ENCODE measurements at regions not wholly inside any gene's neighbourhood (a gene's known extent, or its start where the extent isn't known, plus 50 kb on each side); places are given as distances from the start of the nearest gene placed in this dataset.
"Not testable (repeated sequence)": the region's sequence is repeated elsewhere in the genome, so short reads cannot be mapped to it uniquely, and the experiment has no call there.

- Mint-ChIP-seq H3K9me3 (ENCODE audit: low read depth) (peaks cover 9% of the 10 kb centered on the region), H3K4me3 (ENCODE audit: unreplicated experiment) (no peak overlapping the region), H3K27me3 (ENCODE audit: low read depth) (no peaks in the 10 kb centered on the region), H3K4me1 (ENCODE audit: low read depth) (no peaks in the 10 kb centered on the region), H3K27ac (ENCODE audit: unreplicated experiment) (no peak overlapping the region), H3K36me3 (ENCODE audit: low read depth) (peaks cover 2% of the 10 kb centered on the region)
- TF ChIP-seq CTCF (IDR thresholded peaks at IDR 0.05) = no peak
- no peak for DNase-seq (ENCODE audit: low spot score)
Measured at GRCh38 chr2:18957909-18958308, 368.5 kb upstream of the NT5C1B start.

GRCh38 chr2:18950361-18950851, 361.0 kb upstream of the NT5C1B start:
- peaks cover 8% of the 10 kb centered on the region for H3K9me3 Mint-ChIP-seq (ENCODE audit: low read depth)
- no peak for TF ChIP-seq CTCF (IDR thresholded peaks at IDR 0.05)
- no peak overlapping the region for H3K27ac Mint-ChIP-seq (ENCODE audit: unreplicated experiment)
- no peak overlapping the region for H3K4me3 Mint-ChIP-seq (ENCODE audit: unreplicated experiment)
- no peaks in the 10 kb centered on the region for H3K27me3 Mint-ChIP-seq (ENCODE audit: low read depth)
- H3K4me1 Mint-ChIP-seq (ENCODE audit: low read depth) = peaks cover 10% of the 10 kb centered on the region
- H3K36me3 Mint-ChIP-seq (ENCODE audit: low read depth) = peaks cover 2% of the 10 kb centered on the region
- no peak for DNase-seq (ENCODE audit: low spot score)

GRCh38 chr2:18949871-18950270, 360.5 kb upstream of the NT5C1B start:
- no peak for DNase-seq (ENCODE audit: low spot score)
- H3K4me1 Mint-ChIP-seq (ENCODE audit: low read depth) = peaks cover 10% of the 10 kb centered on the region
- no peak overlapping the region for H3K4me3 Mint-ChIP-seq (ENCODE audit: unreplicated experiment)
- H3K27ac Mint-ChIP-seq (ENCODE audit: unreplicated experiment) = no peak overlapping the region
- H3K36me3 Mint-ChIP-seq (ENCODE audit: low read depth) = no peaks in the 10 kb centered on the region
- H3K27me3 Mint-ChIP-seq (ENCODE audit: low read depth) = no peaks in the 10 kb centered on the region
- peaks cover 3% of the 10 kb centered on the region for H3K9me3 Mint-ChIP-seq (ENCODE audit: low read depth)
- TF ChIP-seq CTCF (IDR thresholded peaks at IDR 0.05) = no peak

- no peak for TF ChIP-seq CTCF (IDR thresholded peaks at IDR 0.05)
- no peaks in the 10 kb centered on the region for H3K27me3 Mint-ChIP-seq (ENCODE audit: low read depth)
Measured at GRCh38 chr2:18940184-18940583, 350.8 kb upstream of the NT5C1B start.

GRCh38 chr2:18939740-18940139, 350.4 kb upstream of the NT5C1B start:
- not testable (repeated sequence) for DNase-seq (ENCODE audit: low spot score); H3K4me3 Mint-ChIP-seq (ENCODE audit: unreplicated experiment); H3K36me3 Mint-ChIP-seq (ENCODE audit: low read depth); H3K27ac Mint-ChIP-seq (ENCODE audit: unreplicated experiment); H3K4me1 Mint-ChIP-seq (ENCODE audit: low read depth); H3K9me3 Mint-ChIP-seq (ENCODE audit: low read depth); H3K27me3 Mint-ChIP-seq (ENCODE audit: low read depth)

More at GRCh38 chr2:18940184-18940583, 350.8 kb upstream of the NT5C1B start:
- no peaks in the 10 kb centered on the region for H3K4me1 Mint-ChIP-seq (ENCODE audit: low read depth)
- no peak overlapping the region for H3K4me3 Mint-ChIP-seq (ENCODE audit: unreplicated experiment)
- no peak for DNase-seq (ENCODE audit: low spot score)
- H3K27ac Mint-ChIP-seq (ENCODE audit: unreplicated experiment) = no peak overlapping the region
- H3K36me3 Mint-ChIP-seq (ENCODE audit: low read depth) = no peaks in the 10 kb centered on the region
- H3K9me3 Mint-ChIP-seq (ENCODE audit: low read depth) = peaks cover under 1% of the 10 kb centered on the region

GRCh38 chr2:18934886-18935285, 345.5 kb upstream of the NT5C1B start:
- Mint-ChIP-seq H3K27ac (ENCODE audit: unreplicated experiment) (no peak overlapping the region), H3K27me3 (ENCODE audit: low read depth) (no peaks in the 10 kb centered on the region), H3K36me3 (ENCODE audit: low read depth) (no peaks in the 10 kb centered on the region), H3K9me3 (ENCODE audit: low read depth) (peaks cover 4% of the 10 kb centered on the region), H3K4me1 (ENCODE audit: low read depth) (no peaks in the 10 kb centered on the region), H3K4me3 (ENCODE audit: unreplicated experiment) (no peak overlapping the region)
- DNase-seq (ENCODE audit: low spot score) = no peak
- TF ChIP-seq CTCF (IDR thresholded peaks at IDR 0.05) = no peak
